HFF-Myc (cell line): ENCODE measurements at regions not wholly inside any gene's neighbourhood (a gene's known extent, or its start where the extent isn't known, plus 50 kb on each side); places are given as distances from the start of the nearest gene placed in this dataset.

ENCODE experiments used
- DNase-seq: peaks from one replicate; pipeline ENCODE4 v3.0.0-alpha.2; 2011; ENCODE audit warnings: low read depth; ENCODE audit errors: extremely low read depth
- H3K4me3 ChIP-seq: replicated peaks from 2 replicates; pipeline ENCODE4 v1.5.1; 2011; ENCODE audit warnings: low read depth, mild to moderate bottlenecking, control low read depth, low read length
- CTCF ChIP-seq: IDR thresholded peaks from 2 replicates; pipeline ENCODE4 v1.5.1; 2012; ENCODE audit warnings: mild to moderate bottlenecking, low read depth, low read length, control low read depth; ENCODE audit errors: missing control alignments

- H3K4me3 ChIP-seq: no peak overlapping the region
- no peak for DNase-seq
- TF ChIP-seq CTCF: no peak
These were observed 264.4 kb upstream of the TCERG1L start for GRCh38 chr10:131575877-131576276.

- no peak for DNase-seq
- H3K4me3 ChIP-seq: no peak overlapping the region
- TF ChIP-seq CTCF: no peak
These were observed 265.0 kb upstream of the TCERG1L start for GRCh38 chr10:131576341-131577177.

- no peak for DNase-seq
These were observed 265.6 kb upstream of the TCERG1L start for GRCh38 chr10:131577178-131577555.

GRCh38 chr10:131577786-131578471 is 266.4 kb upstream of the TCERG1L start:
- no peak overlapping the region for H3K4me3 ChIP-seq
- DNase-seq: no peak
- TF ChIP-seq CTCF: no peak

More at GRCh38 chr10:131577178-131577555, 265.6 kb upstream of the TCERG1L start:
- H3K4me3 ChIP-seq: no peak overlapping the region
- no peak for TF ChIP-seq CTCF

GRCh38 chr10:131578472-131578970 is 267.0 kb upstream of the TCERG1L start:
- DNase-seq: no peak
- no peak for TF ChIP-seq CTCF
- H3K4me3 ChIP-seq: no peak overlapping the region

GRCh38 chr10:131579251-131580071 is 267.9 kb upstream of the TCERG1L start:
- H3K4me3 ChIP-seq: no peak overlapping the region
- DNase-seq: no peak
- no peak for TF ChIP-seq CTCF
